Right ventricle myocardium superior (tissue), 1 donor: ENCODE measurements at regions not wholly inside any gene's neighbourhood (a gene's known extent, or its start where the extent isn't known, plus 50 kb on each side); places are given as distances from the start of the nearest gene placed in this dataset.

Source experiments
- ATAC-seq: fragments of 200-7000 bp; cut with Tn5 transposase; one replicate; pipeline ENCODE4 v1.9.1; 2020; ENCODE audit warnings: mild to moderate bottlenecking; ENCODE audit not compliant: poor library complexity
- DNase-seq: peaks from one replicate; pipeline ENCODE4 v3.0.0-alpha.2; 2020
- intact Hi-C: fragments of 100-400 bp; cut with DNase I; formaldehyde crosslinking; loops from one replicate; pipeline ENCODE4 v1.11.2; 2022
- donor health status: DM: no; HTN: yes; CAD: no; lungs with severe emphysema.

DNA sequence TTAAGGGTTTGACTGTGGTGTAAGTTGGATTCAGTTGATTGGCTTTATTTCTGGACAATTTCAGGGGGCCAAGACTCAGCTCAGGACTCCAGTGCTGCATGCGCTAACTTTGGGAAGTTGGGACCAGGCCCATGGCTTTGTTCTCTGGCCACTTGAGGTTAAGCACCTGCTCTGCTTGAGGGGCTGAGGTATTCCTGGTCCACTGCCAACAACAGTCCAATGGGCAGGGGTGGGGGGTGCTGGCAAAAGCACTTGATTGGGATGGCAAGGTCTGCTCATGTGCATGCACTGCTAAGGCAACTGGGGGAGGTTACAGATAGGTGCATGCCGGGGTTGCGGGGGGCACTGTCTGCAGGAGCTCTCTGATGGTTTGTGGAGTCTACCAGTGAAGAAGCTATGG is 52.6 kb upstream of the ASB17 start:
- DNase-seq (no peak), ATAC-seq (no peak)
- intact Hi-C loops = no loop called here

DNA sequence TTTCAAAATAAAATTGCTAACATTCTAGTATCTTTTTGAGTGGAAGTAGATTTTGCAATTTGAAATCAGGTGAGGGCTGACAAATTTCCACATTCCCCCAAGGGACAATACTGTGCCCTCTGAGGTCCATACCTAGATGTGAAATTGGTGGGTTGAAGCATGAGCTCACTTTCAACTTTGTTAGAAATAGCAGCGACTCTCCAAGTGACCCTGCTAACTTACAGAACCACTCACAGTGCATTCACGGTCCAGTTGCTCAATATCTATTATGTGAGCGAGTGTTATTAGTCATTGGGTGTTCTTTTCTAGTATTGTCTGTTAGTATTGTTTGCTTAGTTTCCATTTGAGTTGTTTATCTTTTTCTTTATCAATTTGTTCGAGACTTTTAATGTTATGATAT is 53.6 kb upstream of the ASB17 start:
- intact Hi-C loops = no loop called here
- ATAC-seq (no peak), DNase-seq (no peak)

DNA sequence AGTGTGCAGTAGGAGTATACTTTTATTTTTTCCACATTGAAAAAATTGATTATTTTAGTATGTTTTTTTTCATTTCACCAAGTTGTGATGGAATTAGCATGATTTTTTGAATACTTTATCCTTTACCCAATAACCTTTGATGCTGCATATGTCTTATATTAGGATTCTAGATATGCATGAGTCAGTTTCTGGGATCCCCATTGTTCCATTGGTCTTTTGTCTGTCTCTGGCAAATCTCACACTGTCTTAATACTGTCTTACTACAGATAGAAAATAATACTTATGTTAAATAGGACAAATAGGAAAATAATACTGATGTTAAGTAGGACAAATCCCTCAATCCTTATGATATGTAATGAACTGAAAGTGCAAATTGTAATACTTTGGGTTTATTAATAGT is 54.3 kb upstream of the ASB17 start:
- ATAC-seq (no peak), DNase-seq (no peak)
- intact Hi-C loops = no loop called here

DNA sequence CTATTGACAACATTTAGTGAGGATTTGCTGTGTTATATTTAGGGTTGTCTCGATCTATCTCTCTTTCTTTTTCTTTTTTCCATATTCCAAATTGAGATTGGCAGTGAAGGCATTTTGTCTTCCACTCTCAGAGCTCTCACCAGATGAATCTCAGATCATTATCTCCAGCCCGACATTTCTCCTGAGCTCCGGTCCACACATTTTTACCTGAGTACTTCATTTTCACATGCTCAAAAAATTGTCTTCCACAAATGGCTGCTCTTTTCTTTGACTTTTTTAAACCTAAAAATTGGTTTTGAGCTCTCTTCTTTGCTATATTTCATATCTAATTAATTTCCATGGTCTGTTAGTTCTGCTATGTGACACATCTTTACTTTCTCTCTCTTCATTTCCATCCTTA is 56.9 kb upstream of the ASB17 start:
- ATAC-seq (no peak), DNase-seq (no peak)
- intact Hi-C loops = no loop called here

DNA sequence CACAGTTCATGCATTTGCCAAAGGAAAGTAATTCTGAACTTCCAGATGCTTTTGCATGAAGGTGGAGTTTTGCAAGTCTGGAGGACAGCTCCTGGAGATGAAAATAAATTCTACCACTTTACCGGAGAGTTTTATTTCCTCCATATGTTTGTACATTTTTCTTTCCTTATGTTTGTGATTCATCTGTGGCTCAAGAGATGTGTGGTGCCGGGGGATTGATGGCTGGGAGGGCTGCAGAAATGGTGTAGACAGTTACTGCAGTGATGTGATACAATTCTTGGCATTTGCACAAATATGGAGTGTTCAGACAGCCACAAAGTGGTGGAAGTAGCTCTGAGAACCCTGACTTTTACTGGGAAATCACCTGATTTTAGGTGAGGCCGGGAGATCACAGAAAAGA is 58.5 kb upstream of the ASB17 start:
- no peak for DNase-seq
- intact Hi-C loops = loop anchor here (5.0 kb wide), 1 partner anchor 1137 kb away; no protein-coding TSS in a partner anchor
- no peak for ATAC-seq

DNA sequence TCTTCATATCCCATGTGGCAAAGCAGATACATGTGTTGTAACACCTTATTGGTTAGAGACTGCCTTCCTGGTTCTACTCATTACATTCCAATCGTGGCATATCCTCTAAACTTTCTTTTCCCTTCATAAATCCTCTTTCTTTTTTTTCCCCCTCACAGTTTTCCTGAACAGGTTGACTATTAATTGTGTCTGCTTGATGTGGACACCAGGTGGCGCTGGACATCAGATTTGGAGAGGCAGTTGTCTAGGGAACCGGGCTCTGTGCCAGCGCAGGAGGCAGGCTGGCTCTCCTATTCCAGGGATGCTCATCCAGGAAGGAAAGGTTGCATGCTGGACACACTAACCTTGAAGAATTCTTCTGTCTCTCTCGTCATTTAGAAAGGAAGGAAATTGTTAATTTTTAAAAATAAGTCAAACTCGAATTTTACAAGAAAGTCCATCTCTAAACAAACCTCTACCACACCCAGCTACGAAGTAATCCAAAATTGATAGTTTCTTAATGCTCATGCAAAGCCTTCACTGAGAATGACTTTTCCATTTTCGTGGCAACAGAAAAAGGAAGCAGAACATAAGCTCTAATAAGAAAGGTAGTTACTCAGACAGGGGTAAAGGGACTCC is 59.4 kb upstream of the ASB17 start:
- DNase-seq (peak; percentile 91), ATAC-seq (peak; percentile 69)
- intact Hi-C loops = loop anchor here (5.0 kb wide), 1 partner anchor 1136 kb away; no protein-coding TSS in a partner anchor

DNA sequence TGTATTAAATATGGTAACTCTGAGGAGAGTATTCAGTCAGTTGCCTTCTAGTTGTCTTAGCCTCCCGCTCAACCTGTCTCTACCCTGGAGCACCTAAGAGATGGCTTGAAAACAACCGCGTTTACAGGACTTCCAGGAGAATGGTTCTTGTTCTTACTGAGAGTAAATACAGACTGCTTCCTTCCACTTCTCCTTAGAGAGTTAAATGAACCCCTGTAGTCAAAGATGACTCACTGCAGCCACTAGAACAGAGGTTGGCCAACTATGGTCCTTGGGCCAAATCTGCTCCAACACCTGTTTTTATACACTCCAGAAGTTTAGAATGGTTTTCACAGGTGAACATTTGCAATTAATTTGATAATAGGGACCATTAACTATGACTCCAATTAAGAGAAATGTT is 60.1 kb upstream of the ASB17 start:
- ATAC-seq (no peak), DNase-seq (no peak)
- intact Hi-C loops = loop anchor here (5.0 kb wide), 1 partner anchor 1135 kb away; no protein-coding TSS in a partner anchor

DNA sequence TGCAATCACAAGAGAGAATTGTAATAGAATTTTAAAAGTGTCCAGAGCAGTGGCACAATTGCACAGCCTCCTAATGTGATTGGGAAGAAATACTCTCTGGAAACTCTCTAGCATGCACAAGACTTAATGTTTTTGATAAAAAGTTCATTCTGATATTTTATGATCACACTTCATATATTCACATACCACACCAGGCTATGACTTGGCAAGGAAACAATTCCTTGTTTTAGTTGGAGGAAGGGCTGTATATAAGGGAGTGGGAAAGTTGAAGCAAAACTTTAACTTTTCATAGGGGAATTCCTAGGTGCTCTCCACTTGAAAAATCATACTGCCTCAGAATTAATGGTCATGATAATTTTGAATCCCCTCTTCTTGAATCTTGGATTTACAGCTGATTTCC is 61.5 kb upstream of the ASB17 start:
- ATAC-seq = no peak
- intact Hi-C loops = loop anchor here (5.0 kb wide), 1 partner anchor 1134 kb away; no protein-coding TSS in a partner anchor
- no peak for DNase-seq

DNA sequence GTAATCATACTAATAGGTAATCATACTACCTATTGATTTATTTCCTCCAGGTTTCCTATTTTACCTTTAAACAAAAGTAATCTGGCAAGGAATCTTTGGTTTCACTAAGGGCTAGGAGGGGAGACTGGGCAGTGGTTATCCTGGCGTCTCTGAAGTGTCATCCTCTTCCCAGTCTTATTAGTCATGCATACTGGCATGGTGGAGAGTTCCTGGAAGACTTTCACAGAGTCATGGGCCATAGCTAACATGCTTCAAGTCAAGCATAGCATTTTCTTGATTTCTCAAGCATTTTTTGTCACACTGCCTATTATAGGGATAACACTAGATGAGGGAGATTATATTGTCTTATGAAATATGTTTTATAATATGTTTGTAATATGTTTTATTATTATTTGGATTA is 64.0 kb upstream of the ASB17 start:
- intact Hi-C loops = no loop called here
- DNase-seq (no peak), ATAC-seq (no peak)

DNA sequence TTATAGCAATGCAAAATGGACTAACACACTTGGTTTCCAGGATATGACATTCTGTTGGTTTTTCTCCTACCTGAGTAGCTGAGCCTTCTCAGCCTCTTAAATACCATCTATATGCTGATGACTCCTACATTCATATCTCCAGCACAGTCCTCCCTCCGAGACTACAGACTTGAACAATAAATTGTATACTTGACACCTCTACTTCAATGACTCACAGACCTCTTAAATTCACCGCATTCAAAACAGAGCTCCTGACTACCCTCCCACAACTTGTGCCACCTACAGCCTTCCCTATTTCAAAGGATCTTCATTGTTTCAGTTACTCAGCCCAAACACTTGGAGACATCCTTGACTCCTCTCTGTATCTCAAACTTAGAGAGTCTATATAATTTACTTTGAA is 66.8 kb upstream of the ASB17 start:
- ATAC-seq (no peak), DNase-seq (no peak)
- intact Hi-C loops = no loop called here

DNA sequence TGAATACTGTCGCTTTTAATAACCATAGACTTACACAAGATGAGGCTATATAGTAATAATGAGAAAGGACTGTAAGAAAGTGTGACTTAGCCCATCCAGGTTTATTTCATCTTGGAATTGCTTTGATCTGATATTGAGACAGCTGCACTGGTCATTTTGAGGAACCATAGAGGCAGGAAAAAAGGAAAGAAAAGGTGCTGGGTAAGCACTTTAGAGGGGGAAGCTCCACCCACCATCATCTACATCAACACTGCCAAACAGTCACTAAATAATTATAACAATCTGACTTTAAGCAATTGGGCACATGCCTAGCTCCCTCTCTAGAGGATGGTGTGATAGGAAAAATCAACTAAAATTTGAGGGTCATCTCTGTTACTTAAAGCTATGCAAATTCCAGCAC is 70.6 kb upstream of the ST6GALNAC3 start:
- ATAC-seq (no peak), DNase-seq (no peak)
- intact Hi-C loops = no loop called here

DNA sequence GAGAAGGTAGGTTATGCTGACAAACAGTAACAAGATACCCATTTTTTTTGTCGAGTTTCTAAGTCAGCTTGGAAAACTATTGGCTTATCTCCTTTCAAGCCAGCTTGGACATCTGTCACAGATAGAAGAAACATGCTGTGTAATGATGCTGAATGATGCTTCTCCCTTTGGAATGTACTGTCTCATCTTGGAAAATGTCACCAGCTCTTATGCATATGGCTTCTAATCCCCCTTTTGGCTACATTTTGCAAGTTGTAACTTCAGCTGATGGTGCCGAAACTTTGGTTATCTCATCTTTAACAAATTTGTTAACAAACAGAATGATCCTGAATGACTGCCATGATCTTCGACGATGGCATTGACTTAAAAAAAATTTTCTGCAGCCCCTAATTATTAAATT is 68.8 kb upstream of the ST6GALNAC3 start:
- DNase-seq = no peak
- intact Hi-C loops = no loop called here
- ATAC-seq = no peak

DNA sequence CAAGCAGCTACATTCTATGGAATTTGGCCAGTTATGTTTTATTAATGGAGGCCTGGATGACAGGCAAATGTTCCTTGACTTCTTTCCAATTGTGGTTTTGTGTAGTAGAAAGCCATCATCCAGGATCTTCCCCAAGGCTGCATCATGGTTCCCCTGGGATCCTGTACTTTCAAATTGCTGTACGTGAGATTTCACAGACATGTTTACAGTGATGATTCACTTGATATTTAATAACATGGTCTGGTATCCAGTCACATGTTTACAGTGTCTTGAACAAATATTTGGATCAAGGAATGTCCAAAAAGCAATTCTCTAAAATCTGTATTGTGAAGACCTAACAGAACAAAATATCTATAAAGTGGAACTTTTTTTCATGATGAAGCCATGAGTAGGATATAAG is 68.3 kb upstream of the ST6GALNAC3 start:
- intact Hi-C loops = no loop called here
- no peak for DNase-seq
- no peak for ATAC-seq

DNA sequence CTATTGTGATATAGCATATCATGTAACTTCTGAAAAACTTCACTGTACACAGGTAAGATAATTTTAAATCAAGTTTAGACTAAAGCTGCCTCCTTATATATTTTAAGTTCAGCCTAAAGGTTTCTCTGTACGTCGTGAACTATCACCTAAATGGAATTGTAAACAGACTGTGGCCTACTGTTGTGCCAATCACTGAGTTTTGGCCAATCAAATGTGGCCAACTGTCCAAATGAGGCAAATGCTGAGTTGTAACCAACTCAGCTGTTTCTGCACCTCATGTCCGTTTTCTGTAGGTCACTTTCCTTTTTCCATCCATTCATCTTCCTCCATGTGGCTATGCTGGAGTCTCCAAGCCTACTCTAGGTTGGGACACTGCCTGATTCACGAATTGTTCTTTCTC is 63.7 kb upstream of the ST6GALNAC3 start:
- intact Hi-C loops = no loop called here
- DNase-seq = no peak
- no peak for ATAC-seq

DNA sequence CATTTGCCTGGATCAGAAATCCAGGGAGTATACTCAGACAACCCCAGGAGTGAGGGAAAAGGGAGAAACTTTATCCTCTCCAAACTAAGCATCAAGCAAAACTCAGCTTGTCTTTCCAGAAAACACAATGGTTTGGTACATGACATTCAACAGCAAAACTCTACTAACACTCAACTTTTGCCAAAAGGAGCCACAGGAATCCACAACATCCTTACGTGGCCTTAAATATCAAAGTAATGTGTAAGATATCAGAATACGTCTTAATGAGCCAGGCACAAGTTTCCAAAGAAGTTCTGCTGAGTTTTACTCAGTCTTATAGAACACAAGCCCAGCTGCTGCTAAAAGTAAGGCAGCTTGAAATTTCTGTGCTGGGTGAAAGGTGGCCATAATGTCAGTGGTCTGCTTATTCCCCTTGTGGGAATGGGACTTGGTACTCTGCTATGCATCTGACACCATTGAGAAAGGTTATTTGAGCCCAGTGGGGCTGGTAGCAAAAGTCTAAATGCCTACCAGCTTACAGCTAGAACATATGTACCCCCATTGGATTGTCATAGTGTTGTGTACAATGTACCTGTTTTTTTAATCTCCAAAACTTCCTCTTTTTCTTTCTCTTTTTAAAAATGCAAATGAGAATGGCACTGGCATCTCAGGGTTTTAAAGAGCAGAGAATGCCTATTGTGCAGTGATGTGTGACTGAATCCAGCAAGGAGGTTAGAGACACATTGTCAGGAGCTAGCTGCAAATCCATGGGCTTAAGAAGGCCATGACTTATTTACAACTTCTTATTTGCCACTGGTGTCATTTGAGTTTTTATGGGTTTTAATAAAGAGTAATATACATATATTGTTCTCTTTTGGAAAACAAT is 62.0 kb upstream of the ST6GALNAC3 start:
- no peak for DNase-seq
- intact Hi-C loops = no loop called here
- ATAC-seq = no peak

DNA sequence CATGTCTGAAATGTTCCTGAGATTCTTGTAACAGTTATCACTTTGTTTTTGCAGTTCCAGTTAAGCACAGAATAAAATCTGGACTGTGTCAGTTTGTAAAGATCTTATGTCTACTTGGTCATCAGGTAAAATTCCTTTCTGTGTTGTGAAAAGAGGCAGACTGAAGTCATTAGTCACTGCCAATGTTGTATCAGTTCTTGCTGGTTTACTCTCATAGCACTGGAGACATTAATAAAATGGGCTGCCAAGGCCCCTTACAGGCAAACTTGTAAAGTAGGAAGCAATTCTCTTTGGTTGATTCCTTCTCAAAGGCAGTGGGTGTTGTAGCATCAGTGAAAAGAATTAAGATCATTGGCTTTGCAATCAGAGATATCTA is 61.4 kb upstream of the ST6GALNAC3 start:
- DNase-seq (no peak), ATAC-seq (no peak)
- intact Hi-C loops = no loop called here

DNA sequence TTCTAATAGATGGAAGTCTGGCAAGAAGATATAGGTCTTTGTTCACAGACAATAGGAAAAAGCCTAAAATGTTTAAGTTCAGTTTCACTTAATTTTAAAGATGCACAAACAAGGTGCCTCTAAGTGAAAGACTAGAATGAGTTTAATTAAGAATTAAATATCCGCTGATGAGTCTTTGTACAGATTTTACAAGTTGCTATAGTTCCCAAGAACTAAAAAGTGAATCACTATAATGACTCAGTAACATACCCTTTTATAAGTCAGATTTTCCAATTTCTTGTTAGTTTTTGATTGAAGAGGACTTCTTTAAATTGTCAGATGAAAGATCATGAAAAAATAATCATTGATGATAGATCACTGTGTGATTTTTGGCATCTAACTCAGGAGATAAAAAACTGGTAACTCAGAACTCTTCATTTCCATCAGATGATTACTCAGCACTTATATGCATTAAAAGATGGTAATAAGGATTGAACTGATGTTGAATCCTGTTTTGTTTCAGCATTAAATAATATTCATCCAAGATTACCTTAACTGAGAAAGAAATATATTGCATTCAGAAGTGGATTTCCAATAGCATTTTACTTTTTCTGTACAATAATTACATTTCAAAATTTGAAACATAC is 59.0 kb upstream of the ST6GALNAC3 start:
- ATAC-seq (no peak), DNase-seq (no peak)
- intact Hi-C loops = no loop called here

DNA sequence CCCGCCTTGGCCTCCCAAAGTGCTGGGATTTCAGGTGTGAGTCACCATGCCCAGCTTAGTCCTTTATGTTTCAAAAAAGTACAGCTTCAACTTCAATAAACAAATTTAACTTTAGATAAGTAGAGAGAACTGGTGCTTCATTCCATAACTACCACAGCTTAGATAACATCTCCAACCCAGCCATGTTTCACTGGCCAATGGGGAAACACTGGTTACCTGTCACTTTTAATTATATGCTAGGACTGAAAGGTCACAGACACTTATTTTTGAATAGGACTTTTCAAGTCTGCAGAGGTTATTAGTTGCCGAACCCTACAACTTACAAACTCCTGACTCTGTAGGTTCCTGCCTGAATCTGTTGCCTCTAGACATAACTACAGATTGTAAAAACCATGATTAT is 56.5 kb upstream of the ST6GALNAC3 start:
- ATAC-seq (no peak), DNase-seq (no peak)
- intact Hi-C loops = no loop called here

DNA sequence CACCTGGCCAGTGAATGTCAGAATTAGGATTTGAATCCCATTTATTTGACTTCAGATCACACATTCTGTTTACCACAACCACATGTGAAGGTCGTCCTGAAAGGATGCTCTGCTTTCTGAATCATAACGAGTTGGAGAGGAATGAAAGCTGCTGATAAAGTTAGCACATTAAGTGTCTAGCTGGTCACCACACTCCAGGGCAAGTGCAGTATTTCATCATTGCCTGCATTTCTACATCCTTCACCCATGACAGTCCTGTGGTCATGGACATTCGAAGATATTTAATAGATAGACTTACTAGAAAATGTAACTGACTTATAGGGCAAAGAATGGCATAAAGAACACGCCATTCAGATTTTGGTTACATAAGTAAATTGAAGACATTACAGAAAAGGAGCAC is 52.7 kb upstream of the ST6GALNAC3 start:
- DNase-seq (no peak), ATAC-seq (no peak)
- intact Hi-C loops = no loop called here
